Bone marrow (tissue), 2 donors: ENCODE measurements at regions not wholly inside any gene's neighbourhood (a gene's known extent, or its start where the extent isn't known, plus 50 kb on each side); places are given as distances from the start of the nearest gene placed in this dataset.
"Not testable (repeated sequence)": the region's sequence is repeated elsewhere in the genome, so short reads cannot be mapped to it uniquely, and the experiment has no call there.

Experiments used
- DNase-seq, 2 donors: peaks; one replicate each; lab custom pipeline; 2025; lab: John Stamatoyannopoulos, UW

DNA sequence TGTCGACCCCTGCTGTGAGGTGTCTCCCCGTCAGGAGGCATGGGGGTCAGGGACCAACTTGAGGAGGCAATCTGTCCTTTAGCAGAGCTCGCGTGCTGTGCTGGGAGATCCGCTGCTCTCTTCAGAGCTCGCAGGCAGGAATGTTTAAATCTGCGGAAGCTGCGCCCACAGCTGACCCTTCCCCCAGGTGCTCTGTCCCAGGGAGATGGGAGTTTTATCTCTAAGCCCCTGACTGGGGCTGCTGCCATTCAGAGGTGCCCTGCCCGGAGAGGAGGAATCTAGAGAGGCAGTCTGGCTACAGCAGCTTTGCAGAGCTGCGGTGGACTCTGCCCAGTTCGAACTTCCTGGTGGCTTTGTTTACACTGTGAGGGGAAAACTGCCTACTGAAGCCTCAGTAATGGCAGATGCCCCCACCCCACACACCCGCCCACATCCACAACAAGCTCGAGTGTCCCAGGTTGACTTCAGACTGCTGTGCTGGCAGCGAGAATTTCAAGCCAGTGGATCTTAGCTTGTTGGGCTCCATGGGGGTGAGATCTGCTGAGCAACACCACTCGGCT is 133.1 kb downstream of the CENPC start:
- DNase-seq = not testable (repeated sequence)

DNA sequence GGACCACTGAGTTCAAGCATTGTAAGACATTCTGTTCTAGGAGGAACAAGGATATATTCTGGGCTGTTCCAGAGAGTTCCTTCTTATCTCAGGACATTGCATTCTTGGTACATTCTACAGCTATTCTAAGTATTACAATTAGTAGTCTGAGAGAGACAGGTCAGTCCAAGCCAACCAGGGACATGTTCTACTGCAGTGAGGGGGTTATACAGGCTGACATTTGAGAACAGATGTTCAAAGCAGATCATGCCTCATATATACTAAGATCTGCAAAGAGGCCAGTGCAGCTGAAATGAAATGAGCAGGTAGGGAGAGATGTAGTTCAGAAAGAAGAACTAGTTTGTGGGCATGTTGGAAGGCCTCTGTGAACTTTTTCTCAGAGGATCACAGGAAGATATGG is 142.0 kb downstream of the CENPC start:
- no peak for DNase-seq

DNA sequence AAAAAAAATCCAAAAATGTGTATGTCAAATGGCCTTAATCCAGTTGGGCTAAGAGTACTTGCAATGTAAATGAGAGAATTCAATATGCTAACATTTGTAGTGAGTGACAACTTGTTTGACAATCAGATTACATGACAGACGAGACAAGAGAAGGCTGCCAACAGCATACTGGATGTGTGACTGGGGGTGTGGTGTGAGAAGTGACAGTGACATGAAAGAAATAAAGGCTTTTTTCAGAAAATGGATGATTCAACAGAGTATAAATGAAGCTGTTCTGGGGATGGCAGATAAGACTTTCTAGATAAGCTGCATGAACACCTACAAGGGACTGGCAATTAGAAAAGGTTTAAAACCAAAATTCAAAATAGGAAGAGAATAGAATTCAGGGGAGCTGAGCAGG is 143.4 kb downstream of the CENPC start:
- no peak for DNase-seq

DNA sequence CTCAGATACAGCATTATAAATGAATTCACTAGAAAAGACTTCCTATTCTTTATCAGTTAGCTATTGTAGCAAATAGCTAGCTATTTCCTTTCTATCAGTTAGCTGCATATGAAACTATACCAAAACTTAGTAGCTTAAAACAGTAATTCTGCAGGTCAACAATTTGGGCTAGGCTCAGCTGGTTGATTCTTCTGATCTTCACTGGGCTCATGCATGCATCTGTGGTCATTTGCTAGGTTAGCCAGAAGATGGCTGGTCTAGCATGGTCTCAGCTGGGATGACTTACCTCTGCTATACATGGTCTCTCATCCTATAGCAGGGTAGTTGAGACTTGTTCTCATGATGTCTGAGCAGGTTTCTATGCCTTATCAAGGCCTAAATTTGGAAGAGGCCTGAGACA is 147.4 kb downstream of the CENPC start:
- no peak for DNase-seq

DNA sequence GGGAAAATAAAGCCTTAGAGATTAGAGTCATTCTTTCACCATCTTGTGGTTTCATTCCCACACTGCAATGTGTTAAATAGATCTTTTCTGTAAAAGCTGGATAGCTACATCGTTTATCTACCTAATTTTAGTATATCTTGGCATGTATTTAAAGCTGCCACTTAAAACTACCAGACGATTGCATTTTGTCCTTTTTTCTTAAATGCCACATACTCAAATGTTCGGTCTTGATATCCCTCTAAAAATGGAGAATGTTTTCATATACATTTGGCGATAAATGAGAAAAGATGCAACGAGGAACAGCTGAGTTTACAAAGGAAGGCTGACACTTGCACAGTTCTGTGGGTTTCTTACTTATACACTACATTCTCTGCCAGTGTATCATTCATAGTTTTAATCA is 148.3 kb downstream of the CENPC start:
- no peak for DNase-seq

DNA sequence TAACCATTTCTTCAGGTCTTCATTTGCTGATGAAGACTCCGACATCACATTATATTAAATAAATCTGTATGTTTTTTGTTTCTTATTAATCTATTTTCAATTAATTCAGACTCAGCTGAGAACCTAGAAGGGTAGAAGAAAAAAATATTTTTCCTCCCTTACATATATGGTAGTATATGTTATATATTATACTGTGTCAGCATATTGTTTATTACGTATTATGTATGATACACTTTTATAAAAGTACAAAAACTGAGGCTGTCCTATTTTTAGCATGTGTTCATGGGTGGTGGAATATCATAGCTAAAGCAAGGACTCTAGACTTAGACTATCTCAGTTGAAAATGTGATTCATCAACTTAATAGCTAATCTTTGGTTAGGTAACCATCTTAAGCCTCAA is 149.3 kb downstream of the CENPC start:
- DNase-seq = no peak

DNA sequence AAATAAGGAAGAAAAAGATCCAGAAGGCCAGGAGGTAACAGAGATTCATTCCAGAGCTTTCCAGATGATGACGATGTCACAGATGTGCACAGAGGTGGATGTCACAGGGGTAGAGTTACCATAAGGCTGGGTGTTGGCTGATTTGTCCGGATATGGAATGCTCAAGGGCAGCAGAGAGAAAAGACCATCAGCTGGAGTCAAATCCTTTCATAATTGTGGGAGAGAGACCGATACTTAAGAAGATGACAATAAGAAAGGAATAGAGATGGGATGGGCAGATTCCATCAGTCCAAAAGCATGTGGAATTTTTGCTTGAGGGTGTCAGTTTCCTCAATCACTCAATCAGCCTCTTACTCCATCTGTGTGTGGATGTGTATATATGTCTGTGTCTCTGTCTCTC is 150.4 kb downstream of the CENPC start:
- no peak for DNase-seq

DNA sequence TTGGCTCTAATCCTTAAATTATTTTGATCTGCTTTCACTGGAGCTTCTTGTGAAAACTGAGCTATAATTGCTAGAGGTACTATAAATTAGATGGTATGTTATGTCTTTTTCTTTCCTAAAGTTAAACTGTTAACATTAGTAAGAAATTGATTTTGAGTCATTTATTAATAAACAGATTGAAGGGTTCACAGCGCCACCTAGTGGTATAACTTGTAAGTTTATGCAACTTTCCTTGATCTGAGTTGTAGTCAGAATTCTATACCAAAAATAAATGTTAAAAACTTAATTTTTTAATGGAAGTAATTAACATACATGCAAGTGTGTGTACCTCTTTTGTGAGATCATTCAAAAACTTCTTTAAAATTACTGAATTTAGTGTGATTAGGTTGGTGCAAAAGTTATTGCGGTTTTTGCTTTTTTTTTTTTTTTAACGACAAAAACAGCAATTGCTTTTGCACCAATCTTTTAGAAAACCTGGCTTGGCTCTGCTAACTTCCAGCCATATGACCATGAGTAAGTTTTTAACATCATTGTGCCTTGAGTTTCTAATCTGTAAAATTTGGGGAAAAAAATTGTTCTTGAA is 151.5 kb downstream of the CENPC start:
- no peak for DNase-seq

DNA sequence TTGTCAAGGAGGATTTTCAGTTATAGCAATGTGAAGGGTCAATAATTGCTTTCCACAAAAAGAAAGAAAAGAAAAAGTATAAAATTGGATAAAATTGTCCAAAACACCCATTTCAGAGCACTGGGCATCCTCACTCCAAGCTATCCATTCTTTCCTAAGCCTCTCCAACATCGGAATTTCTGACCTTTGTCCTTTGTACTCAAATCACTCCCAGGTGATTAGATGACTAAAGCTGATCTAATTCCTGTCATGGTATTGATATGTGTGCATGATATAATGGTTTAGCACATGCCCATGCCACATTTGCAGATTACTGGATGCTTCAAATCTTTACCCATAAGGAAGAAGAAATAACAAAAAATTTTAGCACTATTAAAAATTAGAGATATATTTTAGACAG is 152.3 kb downstream of the CENPC start:
- no peak for DNase-seq

DNA sequence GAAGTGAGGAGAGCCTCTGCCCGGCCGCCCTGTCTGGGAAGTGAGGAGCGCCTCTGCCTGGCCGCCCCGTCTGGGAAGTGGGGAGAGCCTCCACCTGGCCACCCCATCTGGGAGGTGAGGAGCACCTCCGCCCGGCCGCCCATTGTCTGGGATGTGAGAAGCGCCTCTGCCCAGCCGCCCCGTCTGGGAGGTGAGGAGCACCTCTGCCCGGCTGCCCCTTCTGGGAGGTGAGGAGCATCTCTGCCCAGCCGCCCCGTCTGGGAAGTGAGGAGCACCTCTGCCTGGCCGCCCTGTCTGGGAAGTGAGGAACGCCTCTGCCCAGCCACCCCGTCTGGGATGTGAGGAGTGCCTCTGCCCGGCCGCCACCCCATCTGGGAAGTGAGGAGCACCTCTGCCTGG is 163.9 kb downstream of the CENPC start:
- DNase-seq = not testable (repeated sequence)

DNA sequence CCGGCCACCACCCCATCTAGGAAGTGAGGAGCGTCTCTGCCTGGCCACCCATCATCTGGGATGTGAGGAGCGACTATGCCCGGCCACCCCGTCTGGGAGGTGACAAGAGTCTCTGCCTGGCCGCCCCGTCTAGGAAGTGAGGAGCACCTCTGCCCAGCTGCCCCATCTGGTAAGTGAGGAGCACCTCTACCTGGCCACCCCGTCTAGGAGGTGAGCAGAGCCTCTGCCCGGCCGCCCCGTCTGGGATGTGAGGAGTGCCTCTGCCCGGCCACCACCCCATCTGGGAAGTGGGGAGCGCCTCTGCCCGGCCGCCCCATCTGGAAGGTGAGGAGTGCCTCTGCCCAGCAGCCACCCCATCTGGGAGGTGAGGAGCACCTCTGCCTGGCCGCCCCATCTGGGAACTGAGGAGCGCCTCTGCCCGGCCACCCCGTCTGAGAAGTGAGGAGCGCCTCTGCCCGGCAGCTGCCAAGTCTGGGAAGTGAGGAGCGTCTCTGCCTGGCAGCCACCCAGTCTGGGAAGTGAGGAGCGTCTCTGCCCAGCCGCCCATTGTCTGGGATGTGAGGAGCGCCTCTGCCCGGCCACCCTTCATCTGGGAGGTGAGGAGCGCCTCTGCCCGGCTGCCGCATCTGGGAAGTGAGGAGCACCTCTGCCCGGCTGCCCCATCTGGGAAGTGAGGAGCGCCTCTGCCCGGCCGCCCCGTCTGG is 164.4 kb downstream of the CENPC start:
- DNase-seq = not testable (repeated sequence)

DNA sequence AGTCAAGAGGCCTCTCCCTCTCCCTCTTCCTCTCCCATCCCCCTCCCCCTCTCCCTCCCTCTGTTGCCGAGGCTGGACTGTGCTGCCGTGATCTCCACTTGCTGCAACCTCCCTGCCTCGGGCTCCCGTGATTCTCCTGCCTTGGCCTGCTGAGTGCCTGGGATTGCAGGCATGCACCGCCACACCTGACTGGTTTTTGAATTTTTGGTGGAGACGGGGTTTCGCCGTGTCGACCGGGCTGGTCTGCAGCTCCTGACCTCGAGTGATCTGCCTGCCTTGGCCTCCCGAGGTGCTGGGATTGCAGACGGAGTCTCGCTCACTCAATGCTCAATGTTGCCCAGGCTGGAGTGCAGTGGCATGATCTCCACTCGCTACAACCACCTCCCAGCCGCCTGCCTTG is 165.1 kb downstream of the CENPC start:
- DNase-seq = no peak

DNA sequence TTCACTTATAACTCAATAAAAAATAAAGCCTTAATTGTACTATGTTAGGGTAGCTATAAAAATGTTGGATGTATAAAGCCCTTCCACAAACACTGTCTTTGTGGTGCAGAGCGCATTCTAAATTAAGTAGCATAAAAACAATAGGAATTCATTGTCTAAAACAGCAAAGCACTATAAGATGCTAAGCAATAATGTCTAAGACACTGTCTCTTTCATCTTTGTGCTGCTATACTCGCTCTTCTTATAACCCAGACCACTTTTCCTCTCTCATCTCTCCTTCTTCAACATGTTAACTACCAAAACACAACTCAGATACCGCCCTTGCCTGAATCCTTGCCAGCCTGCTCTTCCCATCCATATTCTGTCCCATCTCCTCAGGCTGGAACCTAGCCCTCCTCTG is 170.0 kb downstream of the CENPC start:
- no peak for DNase-seq

DNA sequence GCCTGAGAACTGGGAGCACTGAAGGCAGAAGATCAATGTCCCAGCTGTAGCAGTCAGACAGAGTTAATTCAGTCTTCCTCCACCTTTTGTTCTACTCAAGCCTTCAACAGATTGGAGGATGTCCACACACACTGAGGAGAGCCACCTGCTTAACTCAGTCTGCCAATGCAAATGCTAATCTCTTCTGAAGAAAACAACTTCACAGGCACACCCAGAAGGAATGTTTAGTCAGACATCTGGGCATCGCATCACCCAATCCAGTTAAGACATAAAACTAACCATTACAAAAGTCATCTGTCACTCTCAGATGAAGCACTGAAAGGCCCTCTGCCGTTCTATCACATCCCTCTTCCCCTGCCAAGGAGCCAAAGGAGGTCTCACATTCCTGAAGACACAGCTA is 173.7 kb downstream of the CENPC start:
- no peak for DNase-seq

DNA sequence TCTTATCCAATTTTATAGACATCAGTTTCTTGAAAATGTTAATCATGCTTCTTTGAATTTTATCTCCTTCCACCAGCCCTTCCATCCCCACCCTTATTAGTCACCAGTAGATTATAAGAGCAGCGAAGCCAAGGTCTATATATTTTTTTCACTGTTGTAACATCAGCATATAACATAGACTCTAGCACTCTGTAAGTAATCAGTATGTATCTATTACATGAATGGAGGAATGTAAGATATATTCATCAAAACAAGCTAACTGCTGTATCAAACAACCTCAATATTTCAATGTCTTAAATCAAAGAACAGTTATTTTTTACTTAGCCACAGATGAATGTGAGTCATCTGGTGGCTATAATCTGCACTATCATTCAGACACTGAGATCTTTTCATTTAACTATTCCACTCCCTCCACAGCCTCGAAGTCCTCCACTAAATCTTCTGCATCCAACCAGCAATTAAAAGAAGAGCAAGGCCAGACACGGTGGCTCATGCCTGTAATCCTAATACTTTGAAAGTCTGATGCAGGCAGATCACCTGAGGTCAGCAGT is 178.9 kb downstream of the CENPC start:
- no peak for DNase-seq

DNA sequence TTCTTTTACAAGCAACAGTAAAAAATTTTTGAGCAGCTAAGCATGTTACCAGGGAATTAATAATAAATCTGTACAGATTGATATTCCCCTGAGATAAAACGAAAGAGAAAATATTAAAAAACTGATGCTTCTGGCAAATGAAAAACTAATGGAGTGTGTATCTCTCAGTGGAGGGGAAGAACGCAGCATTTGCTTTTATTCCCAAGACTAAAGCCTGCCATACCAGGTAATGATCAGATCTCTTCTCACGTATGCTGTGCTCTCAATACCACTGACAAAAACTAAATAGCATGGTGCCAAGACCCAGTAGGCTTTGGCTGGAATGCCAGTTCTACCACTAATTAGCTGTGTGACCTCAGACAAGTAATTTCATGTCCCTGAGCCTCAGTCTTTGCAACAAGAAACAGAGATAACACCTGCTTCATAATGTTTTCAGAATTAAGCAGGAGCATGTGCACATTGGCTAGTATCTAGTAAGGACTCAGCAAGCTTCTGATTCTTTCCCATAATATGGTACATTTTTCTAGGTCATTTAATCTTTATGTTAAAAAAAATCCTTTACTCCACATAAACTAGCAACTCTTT is 179.6 kb downstream of the CENPC start:
- DNase-seq = no peak

DNA sequence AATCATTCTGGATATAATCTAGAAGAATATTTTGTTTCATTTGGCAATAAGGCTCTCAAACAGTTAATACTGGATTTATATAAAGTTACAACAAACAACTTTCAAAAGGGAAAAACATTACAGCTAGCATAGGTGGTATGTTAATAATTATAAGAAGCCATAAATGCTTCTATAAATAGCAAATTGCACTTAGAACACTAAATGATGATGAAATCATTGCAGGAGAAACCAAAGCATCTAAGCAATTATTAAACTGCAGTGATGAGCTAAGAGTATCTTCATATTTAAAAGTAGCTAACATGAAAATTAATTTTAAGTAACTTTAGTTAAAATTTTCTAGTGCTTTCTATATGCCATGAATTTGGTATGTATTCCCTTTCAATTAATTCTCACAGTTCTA is 189.5 kb downstream of the CENPC start:
- no peak for DNase-seq

DNA sequence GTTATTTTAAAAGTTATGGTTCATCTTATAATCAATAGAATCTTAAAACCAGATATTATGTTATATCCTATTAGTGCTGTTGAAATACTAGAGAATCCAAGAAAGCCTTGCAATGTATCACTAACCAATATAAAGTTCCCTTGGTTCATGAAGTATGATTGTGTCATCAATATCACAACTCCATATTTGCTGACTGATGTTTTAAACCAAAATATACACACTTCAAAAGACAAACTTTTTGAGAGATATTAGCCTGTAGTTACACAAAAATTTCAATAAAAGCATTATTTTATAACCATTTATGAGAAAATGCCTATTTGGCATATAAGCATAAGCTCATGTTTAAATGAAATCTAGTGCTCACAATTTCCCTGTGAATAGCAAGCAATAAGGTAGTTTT is 198.6 kb downstream of the CENPC start:
- DNase-seq = no peak

DNA sequence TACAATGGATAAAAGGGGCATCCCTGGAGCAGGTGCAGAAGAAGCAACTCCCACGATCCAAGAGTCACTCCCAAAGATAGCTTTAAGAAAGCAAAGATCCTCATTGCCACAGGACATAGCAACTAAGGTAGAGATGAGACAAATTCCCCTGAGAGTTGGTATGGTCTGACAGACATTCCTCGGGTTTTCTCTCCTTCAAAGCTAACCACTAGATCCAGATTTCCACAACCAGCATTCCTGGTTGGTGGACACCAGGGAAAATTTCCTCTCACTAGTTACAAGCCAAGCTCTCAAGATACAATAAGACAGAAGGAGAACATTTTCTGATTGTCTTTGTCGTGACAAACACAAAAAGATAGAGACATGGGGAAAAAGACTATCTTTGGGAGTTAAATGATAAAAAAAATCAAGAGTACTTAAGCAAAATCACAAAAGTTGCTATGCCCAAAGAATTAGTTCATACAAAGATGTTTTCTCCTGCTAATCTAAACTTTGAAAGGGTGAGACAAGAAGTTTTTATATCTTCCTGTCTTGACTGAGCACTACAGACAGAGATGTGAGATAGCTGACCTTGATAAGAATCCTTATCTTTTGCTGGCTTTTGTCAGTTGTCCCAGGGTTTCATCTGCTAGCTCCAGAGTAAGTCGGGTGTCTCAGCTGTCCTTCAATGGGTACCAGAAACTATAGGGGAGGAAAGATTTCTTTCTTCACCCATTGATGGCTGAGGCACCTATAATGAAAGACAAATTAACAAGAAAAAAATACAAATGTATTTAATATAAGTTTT is 200.5 kb downstream of the CENPC start:
- DNase-seq = no peak

DNA sequence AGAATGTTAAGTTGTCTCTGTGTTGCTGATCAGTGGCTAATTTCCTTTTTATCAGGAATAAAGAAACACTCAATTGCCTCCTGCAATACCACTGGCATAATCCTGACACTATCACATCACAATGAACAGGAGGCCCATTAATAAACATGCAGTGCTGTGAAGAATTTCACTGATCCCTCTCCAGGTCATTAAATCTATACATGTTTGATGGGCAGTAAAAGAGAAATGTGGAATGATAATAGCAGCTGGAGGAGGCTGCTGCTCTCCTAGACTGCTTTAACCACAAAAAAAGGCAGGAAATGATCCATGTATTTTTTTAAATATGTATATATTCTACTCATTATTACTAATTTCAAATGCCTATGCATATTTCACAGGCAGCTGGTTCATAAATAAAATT is 202.1 kb downstream of the CENPC start:
- DNase-seq = no peak

DNA sequence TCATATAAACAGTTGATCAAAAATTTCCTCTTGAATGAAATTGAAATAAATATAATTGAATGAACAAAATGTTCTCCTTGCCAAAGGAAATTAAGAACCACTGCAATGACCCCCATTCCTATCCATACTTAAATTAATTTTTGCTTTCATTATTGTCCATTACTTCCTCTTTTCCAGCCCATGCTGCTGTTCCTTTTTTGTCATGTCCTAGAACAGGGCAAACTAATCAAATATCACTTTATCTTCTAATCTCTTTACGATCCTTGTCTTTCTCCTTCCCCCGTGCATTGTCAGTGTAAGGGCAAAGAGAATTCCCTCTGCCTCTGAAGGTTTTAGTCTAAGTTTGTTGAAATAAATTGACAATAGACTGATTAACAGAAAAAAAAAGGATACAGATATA is 203.0 kb downstream of the CENPC start:
- peak in 1 of 2 donors; percentile 1 for DNase-seq

DNA sequence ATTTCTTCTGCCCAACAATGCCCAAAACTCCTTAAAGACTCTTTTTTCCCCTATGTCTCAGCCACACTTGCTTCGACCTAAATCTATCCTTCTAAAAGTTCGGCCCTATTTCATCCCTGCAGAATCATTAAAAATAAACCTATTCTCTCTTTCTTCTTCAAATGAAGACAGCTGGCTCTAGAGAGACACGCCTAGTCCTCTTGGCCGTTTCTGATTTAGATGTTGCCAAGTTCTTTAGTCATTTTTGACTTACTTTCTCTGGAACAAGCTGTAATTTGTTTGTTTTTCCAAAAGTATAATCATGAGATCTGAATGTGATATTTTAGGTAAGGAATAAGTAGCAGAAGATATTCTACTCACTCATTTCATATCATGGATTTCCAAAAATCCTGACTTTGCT is 211.6 kb downstream of the CENPC start:
- DNase-seq = no peak
